OCI-LY1 (cell line): ENCODE measurements at regions not wholly inside any gene's neighbourhood (a gene's known extent, or its start where the extent isn't known, plus 50 kb on each side); places are given as distances from the start of the nearest gene placed in this dataset.

Experiments
- H2AFZ ChIP-seq: fragments of 200-600 bp; sonication (generic), shearing (Covaris generic); 2 replicates; pipeline ENCODE4 v1.6.0; 2014; ENCODE audit warnings: antibody characterized with exemption, mild to moderate bottlenecking, low read length
- H3F3A ChIP-seq: fragments of 200-600 bp; sonication (generic), shearing (Covaris generic); 2 replicates; pipeline ENCODE4 v1.6.0; 2014; ENCODE audit warnings: mild to moderate bottlenecking, antibody characterized with exemption, low read length, moderate library complexity; ENCODE audit not compliant: insufficient read depth
- H3K27ac ChIP-seq: fragments of 200-600 bp; sonication (generic); 2 replicates; pipeline ENCODE4 v1.5.1; 2014; ENCODE audit warnings: low read length, mixed run types, mild to moderate bottlenecking, low read depth; ENCODE audit not compliant: poor library complexity, severe bottlenecking
- H3K27me3 ChIP-seq: fragments of 200-600 bp; sonication (generic); 2 replicates; pipeline ENCODE4 v1.6.0; 2014; ENCODE audit warnings: antibody characterized with exemption, mild to moderate bottlenecking, low read length, moderate library complexity; ENCODE audit not compliant: insufficient read depth
- H3K36me3 ChIP-seq: fragments of 200-600 bp; sonication (generic); 2 replicates; pipeline ENCODE4 v1.6.1; 2014; ENCODE audit warnings: mild to moderate bottlenecking, antibody characterized with exemption, low read length, moderate library complexity, mixed read lengths; ENCODE audit not compliant: insufficient read depth
- H3K4me1 ChIP-seq: fragments of 200-600 bp; sonication (generic); 2 replicates; pipeline ENCODE4 v1.5.1; 2014; ENCODE audit warnings: mild to moderate bottlenecking, low read length, moderate library complexity; ENCODE audit not compliant: insufficient read depth, severe bottlenecking
- H3K4me2 ChIP-seq: fragments of 200-600 bp; sonication (generic), shearing (Covaris generic); 2 replicates; pipeline ENCODE4 v1.6.1; 2014; ENCODE audit warnings: low read length
- H3K4me3 ChIP-seq: fragments of 200-600 bp; sonication (generic); 2 replicates; pipeline ENCODE4 v1.5.1; 2014; ENCODE audit warnings: low read length, low read depth, mild to moderate bottlenecking, mixed read lengths; ENCODE audit not compliant: poor library complexity, severe bottlenecking
- H3K79me2 ChIP-seq: fragments of 200-600 bp; shearing (Covaris generic); 2 replicates; pipeline ENCODE4 v1.6.1; 2016; ENCODE audit warnings: mixed run types, low read length, mixed read lengths; ENCODE audit not compliant: insufficient read depth
- H3K9ac ChIP-seq: fragments of 200-600 bp; sonication (generic), shearing (Covaris generic); 2 replicates; pipeline ENCODE4 v1.6.1; 2014; ENCODE audit warnings: mild to moderate bottlenecking, low read length, mixed read lengths
- H3K9me2 ChIP-seq: fragments of 200-600 bp; sonication (generic), shearing (Covaris generic); 2 replicates; pipeline ENCODE4 v1.6.1; 2014; ENCODE audit warnings: low read depth, mild to moderate bottlenecking, low read length, mixed read lengths
- H3K9me3 ChIP-seq: fragments of 200-600 bp; shearing (Covaris generic); 2 replicates; pipeline ENCODE4 v1.6.1; 2014; ENCODE audit warnings: low read length, mixed read lengths
- H4K20me1 ChIP-seq: fragments of 200-600 bp; sonication (generic), shearing (Covaris generic); 2 replicates; pipeline ENCODE4 v1.6.0; 2016; ENCODE audit warnings: mild to moderate bottlenecking, low read length; ENCODE audit not compliant: insufficient read depth
- CTCF ChIP-seq: fragments of 200-600 bp; sonication (generic), shearing (Covaris generic); IDR thresholded peaks from 2 replicates; pipeline ENCODE4 v1.5.1; 2017; ENCODE audit warnings: mild to moderate bottlenecking, antibody characterized with exemption, low read length, moderate library complexity, mixed read lengths
- EZH2 ChIP-seq: fragments of 200-600 bp; sonication (generic), shearing (Covaris generic); IDR thresholded peaks from 2 replicates; pipeline ENCODE4 v1.8.0; 2017; ENCODE audit warnings: borderline replicate concordance, mixed run types, mild to moderate bottlenecking, antibody characterized with exemption, low read length, moderate library complexity, mixed read lengths

- Histone ChIP-seq H3K9ac (no peak overlapping the region), H3K79me2 (no peaks in the 10 kb centered on the region), H3K9me3 (peaks cover 11% of the 10 kb centered on the region), H2AFZ (no peak overlapping the region), H3K4me3 (no peak overlapping the region), H3K4me1 (peaks cover 38% of the 10 kb centered on the region), H3K27ac (peak overlapping the region; percentile 43), H3K36me3 (peaks cover 9% of the 10 kb centered on the region; the same call in 1 of the 2 replicates), H3K9me2 (no peaks in the 10 kb centered on the region), H3F3A (no peaks in the 10 kb centered on the region), H3K4me2 (no peak overlapping the region), H4K20me1 (no peaks in the 10 kb centered on the region), H3K27me3 (peaks cover 6% of the 10 kb centered on the region; the same call in 1 of the 2 replicates)
- TF ChIP-seq EZH2: no peak
Observed at GRCh38 chr16:85544668-85545067, 68.5 kb upstream of the GSE1 start.

- no peak overlapping the region for H2AFZ ChIP-seq
- no peaks in the 10 kb centered on the region for H3K79me2 ChIP-seq
- no peaks in the 10 kb centered on the region; the same call in 1 of the 2 replicates for H3K27me3 ChIP-seq
- TF ChIP-seq EZH2: no peak
- H4K20me1 ChIP-seq: no peaks in the 10 kb centered on the region
- peaks cover 3% of the 10 kb centered on the region; the same call in 1 of the 2 replicates for H3K36me3 ChIP-seq
- H3K4me1 ChIP-seq: peaks cover 38% of the 10 kb centered on the region
- no peak overlapping the region for H3K4me3 ChIP-seq
- H3K4me2 ChIP-seq: no peak overlapping the region
- peak overlapping the region; percentile 43 for H3K27ac ChIP-seq
- H3K9me2 ChIP-seq: no peaks in the 10 kb centered on the region
- no peaks in the 10 kb centered on the region for H3F3A ChIP-seq
- peaks cover 4% of the 10 kb centered on the region for H3K9me3 ChIP-seq
- no peak overlapping the region for H3K9ac ChIP-seq
Observed at GRCh38 chr16:85545227-85545818, 67.8 kb upstream of the GSE1 start.

GRCh38 chr16:85546585-85547447, 66.3 kb upstream of the GSE1 start:
- Histone ChIP-seq H3K79me2 (no peaks in the 10 kb centered on the region), H3K4me3 (no peak overlapping the region), H3K9me2 (no peaks in the 10 kb centered on the region), H3K4me1 (peaks cover 37% of the 10 kb centered on the region), H3F3A (no peaks in the 10 kb centered on the region), H4K20me1 (no peaks in the 10 kb centered on the region), H2AFZ (no peak overlapping the region), H3K9ac (no peak overlapping the region), H3K36me3 (no peaks in the 10 kb centered on the region), H3K4me2 (no peak overlapping the region), H3K27ac (no peak overlapping the region), H3K27me3 (no peaks in the 10 kb centered on the region), H3K9me3 (no peaks in the 10 kb centered on the region)
- no peak for TF ChIP-seq CTCF
- no peak for TF ChIP-seq EZH2

GRCh38 chr16:85548375-85548774, 64.7 kb upstream of the GSE1 start:
- H3K4me3 ChIP-seq: no peak overlapping the region
- H3K79me2 ChIP-seq: no peaks in the 10 kb centered on the region
- H3K9me2 ChIP-seq: no peaks in the 10 kb centered on the region
- no peaks in the 10 kb centered on the region for H3F3A ChIP-seq
- H3K9ac ChIP-seq: no peak overlapping the region
- no peak overlapping the region for H3K4me2 ChIP-seq
- H3K27ac ChIP-seq: no peak overlapping the region
- TF ChIP-seq EZH2 (no peak), CTCF (no peak)
- H3K9me3 ChIP-seq: no peaks in the 10 kb centered on the region
- no peaks in the 10 kb centered on the region; the same call in 1 of the 2 replicates for H3K36me3 ChIP-seq
- H3K4me1 ChIP-seq: peaks cover 23% of the 10 kb centered on the region
- H4K20me1 ChIP-seq: no peaks in the 10 kb centered on the region
- H2AFZ ChIP-seq: no peak overlapping the region
- H3K27me3 ChIP-seq: no peaks in the 10 kb centered on the region
